NB4 (cell line): ENCODE measurements at regions not wholly inside any gene's neighbourhood (a gene's known extent, or its start where the extent isn't known, plus 50 kb on each side); places are given as distances from the start of the nearest gene placed in this dataset.

Experiments used
- POLR2A ChIP-seq: IDR thresholded peaks from 2 replicates; pipeline ENCODE4 v1.6.1; 2011; ENCODE audit warnings: mild to moderate bottlenecking; ENCODE audit not compliant: insufficient read length; ENCODE audit errors: extremely low read depth
- TF ChIP-seq, protein P1 (sequence below): IDR thresholded peaks from one replicate; pipeline ENCODE4 v1.5.1; 2012; ENCODE audit warnings: low read depth, low read length

DNA sequence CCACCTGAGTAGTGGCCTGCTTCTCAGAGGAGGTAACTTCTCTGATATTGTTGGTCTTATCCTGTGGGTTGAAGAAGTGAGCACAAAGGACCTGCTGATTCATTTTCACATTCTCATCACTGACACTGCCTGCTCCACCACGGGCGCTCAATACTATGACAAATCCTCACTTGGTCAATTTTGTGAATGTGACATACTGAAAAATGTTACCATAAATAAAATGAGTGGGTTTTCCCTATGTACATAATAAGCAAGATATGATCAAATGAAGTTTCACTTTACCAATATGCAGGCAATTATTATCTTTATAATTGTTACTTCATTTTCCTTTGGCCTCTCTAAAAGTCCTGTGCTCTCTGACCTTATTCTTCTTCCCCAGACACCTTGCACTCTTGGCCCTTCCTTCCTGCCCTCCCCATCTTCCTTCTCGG, 71.5 kb upstream of the RIPOR2 start:
- TF ChIP-seq, protein P1, sequence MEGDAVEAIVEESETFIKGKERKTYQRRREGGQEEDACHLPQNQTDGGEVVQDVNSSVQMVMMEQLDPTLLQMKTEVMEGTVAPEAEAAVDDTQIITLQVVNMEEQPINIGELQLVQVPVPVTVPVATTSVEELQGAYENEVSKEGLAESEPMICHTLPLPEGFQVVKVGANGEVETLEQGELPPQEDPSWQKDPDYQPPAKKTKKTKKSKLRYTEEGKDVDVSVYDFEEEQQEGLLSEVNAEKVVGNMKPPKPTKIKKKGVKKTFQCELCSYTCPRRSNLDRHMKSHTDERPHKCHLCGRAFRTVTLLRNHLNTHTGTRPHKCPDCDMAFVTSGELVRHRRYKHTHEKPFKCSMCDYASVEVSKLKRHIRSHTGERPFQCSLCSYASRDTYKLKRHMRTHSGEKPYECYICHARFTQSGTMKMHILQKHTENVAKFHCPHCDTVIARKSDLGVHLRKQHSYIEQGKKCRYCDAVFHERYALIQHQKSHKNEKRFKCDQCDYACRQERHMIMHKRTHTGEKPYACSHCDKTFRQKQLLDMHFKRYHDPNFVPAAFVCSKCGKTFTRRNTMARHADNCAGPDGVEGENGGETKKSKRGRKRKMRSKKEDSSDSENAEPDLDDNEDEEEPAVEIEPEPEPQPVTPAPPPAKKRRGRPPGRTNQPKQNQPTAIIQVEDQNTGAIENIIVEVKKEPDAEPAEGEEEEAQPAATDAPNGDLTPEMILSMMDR, result no peak
- TF ChIP-seq POLR2A, result no peak
